SU-DHL-6 (cell line): ENCODE measurements at regions not wholly inside any gene's neighbourhood (a gene's known extent, or its start where the extent isn't known, plus 50 kb on each side); places are given as distances from the start of the nearest gene placed in this dataset.

Source experiments
- CTCF ChIP-seq: fragments of 200-600 bp; sonication (generic); IDR thresholded peaks from one replicate; pipeline ENCODE4 v1.5.1; 2017; ENCODE audit warnings: antibody characterized with exemption, mild to moderate bottlenecking, low read length, moderate library complexity; ENCODE audit not compliant: insufficient read depth, poor library complexity, severe bottlenecking
- EZH2phosphoT487 ChIP-seq: fragments of 200-600 bp; sonication (generic), shearing (Covaris generic); conservative IDR thresholded peaks from 2 replicates; pipeline ENCODE4 v1.6.1; 2018; ENCODE audit warnings: mild to moderate bottlenecking, antibody characterized with exemption, low read length, moderate library complexity, mixed read lengths

- TF ChIP-seq CTCF (no peak), EZH2phosphoT487 (no peak)
Measured at GRCh38 chr13:75913925-75914324, 277.8 kb downstream of the LMO7 start.
